Activated T-cell treated with anti-CD3 and anti-CD28 coated beads for 1 hour (primary cell): ENCODE measurements at regions not wholly inside any gene's neighbourhood (a gene's known extent, or its start where the extent isn't known, plus 50 kb on each side); places are given as distances from the start of the nearest gene placed in this dataset.

Experiments used
- DNase-seq: peaks from one replicate; pipeline ENCODE4 v3.0.0-alpha.2; 2020; ENCODE audit warnings: low read depth

GRCh38 chr21:16492892-16493291 lies 763.1 kb downstream of the USP25 start:
- DNase-seq = no peak

- DNase-seq = no peak
These were observed 766.8 kb downstream of the USP25 start for GRCh38 chr21:16496609-16497008.

- no peak for DNase-seq
These were observed 770.5 kb downstream of the USP25 start for GRCh38 chr21:16500271-16500670.

GRCh38 chr21:16502273-16502672 lies 772.5 kb downstream of the USP25 start:
- no peak for DNase-seq

DNA sequence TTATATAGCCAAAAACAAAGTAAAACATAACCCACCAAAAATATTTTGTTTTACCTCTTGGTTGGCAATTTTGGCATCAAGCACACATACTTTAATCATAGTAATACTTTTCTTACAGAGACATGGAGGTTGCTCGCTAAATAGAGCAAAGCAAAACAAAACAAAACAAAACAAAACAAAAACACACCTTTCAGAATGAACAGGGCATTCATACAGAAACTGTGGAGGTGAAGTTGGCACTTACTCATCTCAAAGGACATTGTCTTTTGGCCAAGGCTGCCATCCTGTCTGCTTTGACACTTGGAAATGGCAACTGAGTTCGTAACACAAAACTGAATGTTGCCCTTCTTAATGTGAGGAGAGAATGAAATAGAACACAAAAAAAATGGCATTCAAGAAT lies 773.1 kb downstream of the USP25 start:
- no peak for DNase-seq

- no peak for DNase-seq
These were observed 774.5 kb downstream of the USP25 start for GRCh38 chr21:16504281-16504680.

DNA sequence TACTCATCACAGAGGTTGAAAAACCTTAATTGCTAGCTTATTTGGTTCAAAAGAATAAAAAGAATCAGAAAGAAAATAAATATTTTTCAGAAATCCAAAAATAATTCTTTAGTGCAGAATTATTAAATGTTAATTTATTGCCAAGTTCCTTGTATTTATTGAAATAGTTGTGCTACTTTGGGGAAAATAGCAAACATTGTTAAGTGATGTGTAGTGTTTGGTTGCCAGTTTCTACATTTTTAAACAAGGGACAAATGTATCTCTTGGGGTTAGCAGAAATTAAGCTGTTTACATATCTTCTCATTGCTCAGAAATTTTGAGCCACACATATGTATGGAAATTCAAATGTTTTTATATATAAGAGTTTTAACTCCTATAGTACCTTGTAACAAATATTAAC lies 775.0 kb downstream of the USP25 start:
- no peak for DNase-seq

GRCh38 chr21:16509476-16509875 lies 779.7 kb downstream of the USP25 start:
- DNase-seq = no peak

DNA sequence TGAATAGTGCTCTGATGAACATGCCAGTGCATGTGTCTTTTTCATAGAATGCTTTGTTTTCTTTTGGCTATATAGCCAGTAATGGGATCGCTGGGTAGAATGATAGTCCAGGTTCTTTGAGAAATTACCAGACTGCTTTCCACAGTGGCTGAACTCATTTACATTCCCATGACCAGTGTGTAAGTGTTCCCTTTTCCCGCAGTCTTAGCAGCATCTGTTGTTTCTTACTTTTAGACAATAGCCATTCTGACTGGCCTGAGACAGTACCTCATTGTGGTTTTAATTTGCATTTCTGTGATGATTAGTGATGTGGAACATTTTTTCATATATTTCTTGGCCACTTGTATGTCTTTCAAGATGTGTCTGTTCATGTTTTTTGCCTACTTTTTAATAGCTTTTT lies 784.5 kb downstream of the USP25 start:
- DNase-seq = no peak

DNA sequence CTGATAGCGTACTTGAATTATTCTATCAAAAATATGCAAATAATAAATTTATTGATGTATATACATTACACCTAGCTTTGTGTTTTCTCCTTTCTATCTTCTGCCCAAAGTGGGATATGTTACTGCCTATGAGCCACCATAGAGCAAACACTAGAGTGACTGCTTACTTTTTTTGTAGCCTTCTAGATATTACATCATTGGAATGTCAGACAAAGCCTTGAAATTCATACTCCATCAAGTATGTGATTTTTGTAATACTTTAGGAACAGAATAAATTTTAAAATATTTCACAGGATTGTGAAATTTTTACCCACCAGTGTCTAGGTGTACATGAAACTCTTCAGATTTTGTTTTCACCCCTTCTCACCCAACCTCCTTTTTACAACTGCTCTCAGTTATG lies 787.6 kb downstream of the USP25 start:
- DNase-seq = no peak

- no peak for DNase-seq
These were observed 789.3 kb downstream of the USP25 start for GRCh38 chr21:16519036-16519435.

GRCh38 chr21:16519644-16520043 lies 789.9 kb downstream of the USP25 start:
- DNase-seq = no peak

DNA sequence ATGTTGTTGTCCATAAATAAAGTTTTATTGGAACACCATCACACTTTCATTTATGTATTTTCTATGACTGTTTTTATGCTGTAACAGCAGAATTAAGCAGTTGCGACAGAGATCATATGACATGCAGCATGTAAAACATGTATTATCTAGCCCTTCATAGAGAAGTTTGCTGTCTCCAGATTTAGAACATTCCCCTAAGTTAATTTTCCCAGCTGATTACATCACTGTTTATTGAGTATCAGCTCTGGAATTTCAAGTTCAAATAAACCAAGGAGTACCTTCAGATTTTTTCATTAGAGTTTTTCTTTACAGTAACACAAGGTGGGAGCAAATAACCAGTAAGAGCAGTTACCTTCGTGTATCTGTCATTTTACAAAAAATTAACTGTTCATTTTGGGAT lies 792.8 kb downstream of the USP25 start:
- no peak for DNase-seq

DNA sequence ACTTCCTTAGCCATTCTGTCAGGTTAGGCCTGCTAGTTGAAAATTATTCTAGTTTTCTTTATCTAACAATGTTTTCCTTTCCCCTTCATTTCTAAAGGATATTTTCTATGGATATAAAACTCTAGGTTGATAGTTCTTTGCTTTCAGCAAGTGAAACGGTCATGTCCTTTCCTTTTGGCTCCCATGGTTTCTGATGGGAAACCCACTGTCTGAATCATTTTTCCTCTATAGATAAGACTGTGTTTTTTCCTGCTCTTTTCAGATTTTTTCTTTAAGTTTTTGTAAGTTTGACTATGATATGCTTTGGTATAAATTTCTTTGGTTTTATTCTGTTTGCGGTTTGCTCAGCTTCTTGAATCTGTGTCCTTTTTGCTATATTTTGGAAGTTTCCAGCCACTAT lies 800.9 kb downstream of the USP25 start:
- DNase-seq = no peak

DNA sequence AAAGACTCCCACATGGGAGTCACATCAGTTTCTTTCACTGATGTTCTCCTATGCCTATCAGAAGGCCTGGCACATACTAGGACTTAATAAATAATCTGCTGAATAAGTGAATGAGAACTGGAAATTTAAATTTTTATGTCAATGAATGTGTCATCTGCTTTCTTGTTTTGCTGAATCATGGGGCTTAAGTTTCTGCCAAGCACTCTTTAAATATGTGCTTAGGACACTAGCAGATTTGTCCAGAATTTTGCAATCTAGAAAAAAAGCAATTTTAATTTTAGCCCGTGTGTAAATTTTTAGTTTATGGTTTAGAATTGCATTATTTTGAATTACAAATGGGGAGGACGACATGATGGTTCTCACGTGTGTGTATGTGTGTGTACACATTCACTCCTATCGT lies 803.1 kb downstream of the USP25 start:
- DNase-seq = no peak

DNA sequence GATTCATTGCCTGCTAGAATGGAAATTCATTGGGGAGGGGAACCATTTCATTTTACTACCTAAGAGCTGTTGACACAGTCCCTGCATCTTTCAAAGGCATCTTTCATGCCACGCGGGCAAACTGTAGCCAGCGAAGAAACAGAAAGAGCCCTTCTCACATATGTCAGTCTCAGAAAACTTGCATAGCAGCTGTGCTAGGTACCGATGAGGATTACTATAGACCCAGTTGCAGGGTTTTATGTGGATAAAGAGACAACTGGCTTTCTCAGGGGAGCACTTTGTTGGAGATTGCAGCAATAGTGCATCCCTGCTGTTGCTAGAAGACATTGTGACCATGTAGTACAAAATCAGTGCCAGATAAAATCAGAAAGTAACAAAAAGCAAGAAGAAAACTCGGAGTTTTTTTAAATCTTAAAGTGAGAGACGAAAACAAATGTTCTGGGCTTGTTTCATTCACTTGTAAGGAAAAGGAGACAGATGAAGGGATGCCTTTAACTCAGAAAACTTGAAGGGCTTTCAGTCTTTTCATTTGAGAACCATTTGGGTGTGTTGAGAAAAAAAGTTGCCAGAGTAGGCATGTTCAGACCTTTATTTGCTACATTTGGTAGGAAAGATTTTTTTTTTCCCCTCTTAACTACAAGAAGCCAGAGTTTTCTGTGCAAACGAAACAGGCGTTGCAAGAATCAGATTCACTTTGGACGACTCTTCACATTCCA lies 804.1 kb downstream of the USP25 start:
- no peak for DNase-seq

DNA sequence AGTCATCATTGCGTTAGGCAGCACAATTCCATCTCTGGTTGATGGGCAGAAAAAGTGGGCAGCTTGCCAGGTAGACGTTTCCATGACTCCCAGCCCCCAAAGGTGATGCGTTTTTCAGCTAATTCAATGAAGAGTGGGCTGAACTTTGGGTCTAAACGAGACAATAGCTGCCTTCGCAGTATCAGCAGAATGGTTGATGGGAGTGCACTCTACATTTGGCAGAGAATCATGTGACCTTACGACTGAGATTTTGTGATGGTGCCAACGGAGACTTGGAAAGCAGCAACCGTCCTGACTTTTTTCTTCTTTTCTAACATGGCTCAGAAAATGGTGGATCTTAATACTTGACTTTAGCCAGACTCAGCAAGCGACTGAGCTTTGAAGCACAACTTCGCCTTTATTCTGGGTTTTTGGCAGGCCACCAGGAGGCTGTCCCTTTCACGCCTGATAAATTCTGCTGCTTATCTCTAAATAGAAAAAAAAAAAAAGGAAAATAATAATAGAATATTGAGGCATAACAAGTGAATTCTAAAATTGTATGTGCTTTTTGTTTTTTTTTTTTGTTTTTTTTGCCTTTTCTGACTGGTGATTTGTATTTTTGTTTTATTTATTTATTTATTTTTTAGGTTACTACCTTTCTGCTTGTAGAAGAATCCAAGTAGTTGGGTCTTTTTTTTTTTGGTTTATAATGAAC lies 804.8 kb downstream of the USP25 start:
- no peak for DNase-seq

- DNase-seq = no peak
These were observed 805.3 kb downstream of the USP25 start for GRCh38 chr21:16535102-16535422.

- no peak for DNase-seq
These were observed 805.8 kb downstream of the USP25 start for GRCh38 chr21:16535626-16536025.

- DNase-seq = no peak
These were observed 806.4 kb downstream of the USP25 start for GRCh38 chr21:16536140-16536539.

- DNase-seq = no peak
These were observed 807.1 kb downstream of the USP25 start for GRCh38 chr21:16536643-16537434.

DNA sequence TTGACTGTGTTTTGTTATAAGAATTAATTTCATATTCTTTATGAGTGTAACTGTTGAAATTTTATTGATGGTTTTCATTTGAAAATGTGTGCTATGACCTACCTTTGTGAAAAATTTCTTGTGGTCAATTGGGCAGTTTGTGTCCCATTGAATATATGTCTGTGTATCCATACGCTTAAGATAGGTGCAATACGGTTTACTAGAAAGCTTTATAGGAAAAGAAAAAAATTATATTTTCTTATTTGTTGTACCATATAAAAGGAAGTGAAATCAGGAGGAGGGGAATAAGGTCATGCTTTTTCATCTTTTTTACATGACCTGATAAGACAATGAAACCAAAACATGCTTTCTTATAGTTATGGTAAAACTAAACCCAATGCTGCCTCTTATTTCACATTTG lies 807.7 kb downstream of the USP25 start:
- no peak for DNase-seq

DNA sequence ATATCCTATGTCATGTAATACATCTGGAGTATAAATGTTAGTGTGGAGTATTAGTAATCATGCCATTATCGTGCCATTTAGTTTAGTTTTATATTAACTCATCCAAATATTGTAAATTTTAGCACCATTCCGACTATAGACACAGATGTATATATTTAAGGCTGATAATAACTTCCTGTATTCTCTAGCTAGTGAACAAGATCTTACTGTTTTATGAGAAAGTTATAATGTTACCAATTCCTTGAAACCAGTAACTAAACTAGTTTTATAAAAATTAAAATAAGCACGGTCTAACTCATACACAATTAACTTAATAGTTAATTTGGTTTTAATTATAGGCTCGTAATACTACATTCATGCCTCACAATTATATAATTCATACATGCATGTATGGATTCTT lies 808.6 kb downstream of the USP25 start:
- no peak for DNase-seq
